ENCODE measurements at regions not wholly inside any gene's neighbourhood (a gene's known extent, or its start where the extent isn't known, plus 50 kb on each side); places are given as distances from the start of the nearest gene placed in this dataset.

GRCh38 chr6:169316651-169317050 lies 63.0 kb upstream of the THBS2 start (continued):
- no peak for TF ChIP-seq ZBTB40 (IDR thresholded peaks at IDR 0.05; ENCODE audit: borderline replicate concordance)
- TF ChIP-seq ZBTB11 (CRISPR knock-in tag; IDR thresholded peaks at IDR 0.05) = no peak
- TF ChIP-seq KDM1A (IDR thresholded peaks at IDR 0.05; ENCODE audit: borderline replicate concordance) = no peak
- TF ChIP-seq MEF2B (IDR thresholded peaks at IDR 0.05; ENCODE audit: partially characterized antibody, poor library complexity, severe bottlenecking) = no peak
